ENCODE measurements at regions not wholly inside any gene's neighbourhood (a gene's known extent, or its start where the extent isn't known, plus 50 kb on each side); places are given as distances from the start of the nearest gene placed in this dataset.
A peak's percentile ranks its signal among the peaks of the same experiment; 100 is the strongest.

GRCh38 chr4:106522839-106523238 is 154.3 kb upstream of the GIMD1 start:
- DNase-seq (ENCODE audit: low read depth, low spot score) (peak; percentile 13), FAIRE-seq (no peak)
- Histone ChIP-seq H3K27ac (ENCODE audit: insufficient read depth, low read depth, low read length) (no peak overlapping the region), H3K9me1 (replicated peaks; ENCODE audit: control insufficient read depth, extremely low read depth, insufficient read depth, low read length) (no peaks in the 10 kb centered on the region), H4K20me1 (replicated peaks; ENCODE audit: control insufficient read depth, extremely low read depth, insufficient read depth, low read length) (no peaks in the 10 kb centered on the region), H3K36me3 (ENCODE audit: control insufficient read depth in 2 of 2, extremely low read depth in 1 of 2, insufficient read depth in 2 of 2, low read length in 2 of 2) (no peaks in the 10 kb centered on the region), H3K4me1 (ENCODE audit: control insufficient read depth, extremely low read depth, insufficient read depth, low read length) (no peaks in the 10 kb centered on the region), H3K9me3 (replicated peaks; ENCODE audit: control insufficient read depth, insufficient read depth, low read length) (no peaks in the 10 kb centered on the region), H3K27me3 (ENCODE audit: control insufficient read depth in 2 of 2, insufficient read depth in 2 of 2, low read length in 2 of 2) (no peaks in the 10 kb centered on the region), H3K9ac (replicated peaks; ENCODE audit: extremely low read depth, insufficient read depth, low read length) (no peak overlapping the region), H3K4me3 (replicated peaks in 1 of 3; ENCODE audit: insufficient read depth in 1 of 3, low read depth in 1 of 3, low read length in 3 of 3) (no peak overlapping the region), H3K4me2 (ENCODE audit: insufficient read depth, low read length) (no peak overlapping the region), H2AFZ (ENCODE audit: low read depth, low read length) (no peak overlapping the region), H3K79me2 (ENCODE audit: control insufficient read depth, insufficient read depth, low read length) (no peaks in the 10 kb centered on the region)
- dilution Hi-C loops (cut with MboI; ENCODE audit: extremely low pct_ligation_motif_present, low sequenced_read_pairs) (no loop called here), intact Hi-C loops (cut with micrococcal nuclease) (no loop called here)
- no TSS peak for BruUV-seq (replicated peaks)
- TF ChIP-seq CTCF (IDR thresholded peaks at IDR 0.05; ENCODE audit: extremely low read depth in 1 of 2, insufficient read depth in 1 of 2, low read depth in 1 of 2, low read length in 2 of 2) = peak; percentile 4
- TF ChIP-seq POLR2A (IDR thresholded peaks at IDR 0.05; ENCODE audit: low read depth, low read length) = no peak
- ChIA-PET CTCF (interaction anchor here (0.8 to 1.4 kb wide), 6 partner anchors 10 to 256 kb away, joined by 3 to 5 read pairs (median 4); partner anchors contain the start of gene GIMD1), POLR2A (no interaction called here)

GRCh38 chr4:106512706-106513105 is 144.1 kb upstream of the GIMD1 start:
- H3K4me1 ChIP-seq (ENCODE audit: control insufficient read depth, extremely low read depth, insufficient read depth, low read length) = no peaks in the 10 kb centered on the region
- H3K27ac ChIP-seq (ENCODE audit: insufficient read depth, low read depth, low read length) = no peak overlapping the region
- no peaks in the 10 kb centered on the region for H3K9me3 ChIP-seq (replicated peaks; ENCODE audit: control insufficient read depth, insufficient read depth, low read length)
- no peak overlapping the region for H3K4me3 ChIP-seq (replicated peaks in 1 of 3; ENCODE audit: insufficient read depth in 1 of 3, low read depth in 1 of 3, low read length in 3 of 3)
- FAIRE-seq (no peak), DNase-seq (ENCODE audit: low read depth, low spot score) (no peak)
- intact Hi-C loops (cut with micrococcal nuclease) (no loop called here), dilution Hi-C loops (cut with MboI; ENCODE audit: extremely low pct_ligation_motif_present, low sequenced_read_pairs) (no loop called here)
- H2AFZ ChIP-seq (ENCODE audit: low read depth, low read length) = no peak overlapping the region
- no peaks in the 10 kb centered on the region for H3K36me3 ChIP-seq (ENCODE audit: control insufficient read depth in 2 of 2, extremely low read depth in 1 of 2, insufficient read depth in 2 of 2, low read length in 2 of 2)
- ChIA-PET CTCF (interaction anchor here (0.9 to 1.4 kb wide), 2 partner anchors 10 to 11 kb away, joined by 3 to 5 read pairs; no protein-coding TSS in a partner anchor), POLR2A (no interaction called here)
- no peak for TF ChIP-seq JUN (IDR thresholded peaks at IDR 0.05; ENCODE audit: borderline replicate concordance, insufficient read depth, insufficient read length, low read depth)
- no peak overlapping the region for H3K4me2 ChIP-seq (ENCODE audit: insufficient read depth, low read length)
- H3K79me2 ChIP-seq (ENCODE audit: control insufficient read depth, insufficient read depth, low read length) = no peaks in the 10 kb centered on the region
- H3K9me1 ChIP-seq (replicated peaks; ENCODE audit: control insufficient read depth, extremely low read depth, insufficient read depth, low read length) = no peaks in the 10 kb centered on the region
- H4K20me1 ChIP-seq (replicated peaks; ENCODE audit: control insufficient read depth, extremely low read depth, insufficient read depth, low read length) = no peaks in the 10 kb centered on the region
- H3K27me3 ChIP-seq (ENCODE audit: control insufficient read depth in 2 of 2, insufficient read depth in 2 of 2, low read length in 2 of 2) = no peaks in the 10 kb centered on the region
- H3K9ac ChIP-seq (replicated peaks; ENCODE audit: extremely low read depth, insufficient read depth, low read length) = no peak overlapping the region
- no TSS peak for BruUV-seq (replicated peaks)

Data from endothelial cell of umbilical vein (primary cell).